DND-41 (cell line): ENCODE measurements at regions not wholly inside any gene's neighbourhood (a gene's known extent, or its start where the extent isn't known, plus 50 kb on each side); places are given as distances from the start of the nearest gene placed in this dataset.

Experiments
- EZH2 ChIP-seq: IDR thresholded peaks from 3 replicates; pipeline ENCODE4 v1.6.1; 2012; ENCODE audit warnings: borderline replicate concordance, low read depth, mild to moderate bottlenecking, moderate library complexity, low read length, inconsistent platforms; ENCODE audit not compliant: severe bottlenecking
- TF ChIP-seq, protein P1 (sequence below): IDR thresholded peaks from 2 replicates; pipeline ENCODE4 v1.5.1; 2012; ENCODE audit warnings: borderline replicate concordance, low read length, moderate library complexity, mild to moderate bottlenecking; ENCODE audit not compliant: poor library complexity, severe bottlenecking; ENCODE audit errors: extremely low read depth

DNA sequence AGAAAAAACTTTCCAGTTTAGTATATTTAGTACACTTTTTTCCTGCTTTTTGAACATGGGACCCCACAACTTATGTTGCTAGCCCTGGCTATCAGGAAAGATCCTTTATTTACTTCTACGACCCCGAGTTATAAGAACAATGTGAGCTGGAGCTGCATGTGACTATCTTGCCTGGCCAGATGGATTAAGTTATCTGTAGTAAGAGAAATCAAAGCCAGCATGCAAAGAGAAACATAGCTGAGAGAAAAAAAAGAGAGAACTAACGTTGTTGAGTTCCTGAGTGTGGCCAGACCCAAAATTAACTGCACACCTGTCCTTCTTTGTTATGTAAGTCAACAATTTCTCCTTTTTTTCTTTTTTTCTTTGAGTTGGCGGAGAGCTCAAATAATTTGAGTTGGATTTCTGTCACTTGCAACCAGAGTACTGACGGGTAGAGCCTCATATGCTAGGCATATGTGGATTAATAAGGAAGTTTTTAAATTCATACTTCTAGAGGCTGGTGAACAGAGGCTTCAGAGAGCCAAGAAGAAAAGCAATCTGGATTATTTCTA lies 219.5 kb downstream of the HACE1 start:
- TF ChIP-seq, protein P1, sequence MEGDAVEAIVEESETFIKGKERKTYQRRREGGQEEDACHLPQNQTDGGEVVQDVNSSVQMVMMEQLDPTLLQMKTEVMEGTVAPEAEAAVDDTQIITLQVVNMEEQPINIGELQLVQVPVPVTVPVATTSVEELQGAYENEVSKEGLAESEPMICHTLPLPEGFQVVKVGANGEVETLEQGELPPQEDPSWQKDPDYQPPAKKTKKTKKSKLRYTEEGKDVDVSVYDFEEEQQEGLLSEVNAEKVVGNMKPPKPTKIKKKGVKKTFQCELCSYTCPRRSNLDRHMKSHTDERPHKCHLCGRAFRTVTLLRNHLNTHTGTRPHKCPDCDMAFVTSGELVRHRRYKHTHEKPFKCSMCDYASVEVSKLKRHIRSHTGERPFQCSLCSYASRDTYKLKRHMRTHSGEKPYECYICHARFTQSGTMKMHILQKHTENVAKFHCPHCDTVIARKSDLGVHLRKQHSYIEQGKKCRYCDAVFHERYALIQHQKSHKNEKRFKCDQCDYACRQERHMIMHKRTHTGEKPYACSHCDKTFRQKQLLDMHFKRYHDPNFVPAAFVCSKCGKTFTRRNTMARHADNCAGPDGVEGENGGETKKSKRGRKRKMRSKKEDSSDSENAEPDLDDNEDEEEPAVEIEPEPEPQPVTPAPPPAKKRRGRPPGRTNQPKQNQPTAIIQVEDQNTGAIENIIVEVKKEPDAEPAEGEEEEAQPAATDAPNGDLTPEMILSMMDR = no peak
- TF ChIP-seq EZH2 = no peak
